GM23248 (cell line): ENCODE measurements at regions not wholly inside any gene's neighbourhood (a gene's known extent, or its start where the extent isn't known, plus 50 kb on each side); places are given as distances from the start of the nearest gene placed in this dataset.

ENCODE experiments used
- DNase-seq: peaks from one replicate; pipeline ENCODE4 v3.0.0-alpha.2; 2015
- H2AFZ ChIP-seq: fragments of 200-600 bp; sonication (generic); 2 replicates; pipeline ENCODE4 v1.6.1; 2016; ENCODE audit warnings: antibody characterized with exemption
- H3F3A ChIP-seq: fragments of 200-600 bp; sonication (generic); 2 replicates; pipeline ENCODE4 v1.6.1; 2016; ENCODE audit warnings: mild to moderate bottlenecking, antibody characterized with exemption, mixed run types; ENCODE audit not compliant: insufficient read depth
- H3K27ac ChIP-seq: fragments of 200-600 bp; sonication (generic); 2 replicates; pipeline ENCODE4 v1.5.1; 2016; ENCODE audit warnings: mild to moderate bottlenecking
- H3K27me3 ChIP-seq: fragments of 200-600 bp; sonication (generic); replicated peaks from 2 replicates; pipeline ENCODE4 v1.6.1; 2016; ENCODE audit warnings: mild to moderate bottlenecking; ENCODE audit not compliant: insufficient read depth
- H3K36me3 ChIP-seq: fragments of 200-600 bp; sonication (generic); 2 replicates; pipeline ENCODE4 v1.6.1; 2016; ENCODE audit warnings: low read depth, mild to moderate bottlenecking
- H3K4me1 ChIP-seq: fragments of 200-600 bp; sonication (generic); 2 replicates; pipeline ENCODE4 v1.6.1; 2016; ENCODE audit warnings: mild to moderate bottlenecking; ENCODE audit not compliant: insufficient read depth
- H3K4me2 ChIP-seq: fragments of 200-600 bp; sonication (generic); one replicate; pipeline ENCODE4 v1.6.1; 2016; ENCODE audit warnings: mild to moderate bottlenecking; ENCODE audit not compliant: unreplicated experiment
- H3K4me3 ChIP-seq: fragments of 200-600 bp; sonication (generic); 2 replicates; pipeline ENCODE4 v1.5.1; 2016; ENCODE audit warnings: mild to moderate bottlenecking
- H3K79me2 ChIP-seq: fragments of 200-600 bp; sonication (generic); 2 replicates; pipeline ENCODE4 v1.6.1; 2016; ENCODE audit warnings: mild to moderate bottlenecking; ENCODE audit not compliant: insufficient read depth
- H3K9ac ChIP-seq: fragments of 200-600 bp; sonication (generic); 2 replicates; pipeline ENCODE4 v1.6.1; 2016; ENCODE audit warnings: mild to moderate bottlenecking
- H3K9me2 ChIP-seq: fragments of 200-600 bp; sonication (generic); 2 replicates; pipeline ENCODE4 v1.6.1; 2016; ENCODE audit warnings: mixed run types, mild to moderate bottlenecking, moderate library complexity; ENCODE audit not compliant: insufficient read depth
- H3K9me3 ChIP-seq: fragments of 200-600 bp; sonication (generic); one replicate; pipeline ENCODE4 v1.6.1; 2017; ENCODE audit warnings: low read depth
- H4K20me1 ChIP-seq: fragments of 200-600 bp; sonication (generic); 2 replicates; pipeline ENCODE4 v1.6.0; 2016; ENCODE audit not compliant: insufficient read depth
- EZH2 ChIP-seq: fragments of 200-600 bp; sonication (generic); IDR thresholded peaks from 2 replicates; pipeline ENCODE4 v1.6.1; 2018; ENCODE audit warnings: antibody characterized with exemption, mild to moderate bottlenecking; ENCODE audit not compliant: insufficient read depth, poor library complexity, severe bottlenecking
- EZH2phosphoT487 ChIP-seq: fragments of 200-600 bp; sonication (generic); IDR thresholded peaks from 2 replicates; pipeline ENCODE4 v1.6.1; 2018; ENCODE audit warnings: antibody characterized with exemption, moderate library complexity, mild to moderate bottlenecking, low read depth; ENCODE audit not compliant: insufficient read depth
- WGBS, 2 experiments: methylation state at CpG; one replicate each; pipeline ENCODE4 v1.1.6; 2015 to 2017; ENCODE audit warnings: low lambda C conversion rate in 2 of 2, low coverage in 1 of 2; ENCODE audit errors: missing lambda C conversion rate in 2 of 2; 5-methylcytosine and 5-hydroxymethylcytosine counted together
- in situ Hi-C: fragments of 300-500 bp; cut with MboI; formaldehyde crosslinking; loops from 2 replicates; pipeline ENCODE4 v1.15.0; 2020

GRCh38 chrX:137413190-137413589 is 152.7 kb upstream of the ZIC3 start:
- TF ChIP-seq EZH2 (no peak), EZH2phosphoT487 (no peak)
- Histone ChIP-seq H3K4me1 (no peaks in the 10 kb centered on the region), H3K27me3 (no peaks in the 10 kb centered on the region), H3K4me2 (no peak overlapping the region), H3K36me3 (no peaks in the 10 kb centered on the region), H4K20me1 (no peaks in the 10 kb centered on the region), H2AFZ (no peak overlapping the region), H3K4me3 (no peak overlapping the region), H3K9ac (no peak overlapping the region), H3K79me2 (no peaks in the 10 kb centered on the region), H3K9me2 (no peaks in the 10 kb centered on the region), H3K9me3 (no peaks in the 10 kb centered on the region), H3K27ac (no peak overlapping the region), H3F3A (no peaks in the 10 kb centered on the region)
- DNase-seq: no peak
- 0 to 4% methylated on average over 3 of the region's 3 CpGs for WGBS, 2 experiments
- in situ Hi-C loops: no loop called here

- Histone ChIP-seq H3K27ac (no peak overlapping the region), H3K4me2 (no peak overlapping the region), H3K79me2 (no peaks in the 10 kb centered on the region), H3K27me3 (no peaks in the 10 kb centered on the region), H4K20me1 (no peaks in the 10 kb centered on the region), H3K4me3 (no peak overlapping the region), H2AFZ (no peak overlapping the region), H3K9ac (no peak overlapping the region), H3F3A (no peaks in the 10 kb centered on the region), H3K4me1 (no peaks in the 10 kb centered on the region), H3K9me2 (no peaks in the 10 kb centered on the region), H3K9me3 (no peaks in the 10 kb centered on the region), H3K36me3 (no peaks in the 10 kb centered on the region)
- WGBS, 2 experiments: 57 to 65% methylated on average over 12 to 21 of the region's 26 CpGs
- TF ChIP-seq EZH2phosphoT487 (no peak), EZH2 (no peak)
- no peak for DNase-seq
- in situ Hi-C loops: no loop called here
These were observed 160.3 kb upstream of the ZIC3 start for GRCh38 chrX:137405449-137406140.

GRCh38 chrX:137401092-137401491 is 164.8 kb upstream of the ZIC3 start:
- H3K79me2 ChIP-seq: no peaks in the 10 kb centered on the region
- H3F3A ChIP-seq: no peaks in the 10 kb centered on the region
- H3K9me3 ChIP-seq: no peaks in the 10 kb centered on the region
- 16 to 17% methylated on average over 4 of the region's 4 CpGs for WGBS, 2 experiments
- no peak overlapping the region for H3K27ac ChIP-seq
- H3K9ac ChIP-seq: no peak overlapping the region
- no peak for TF ChIP-seq EZH2
- no peak overlapping the region for H2AFZ ChIP-seq
- H3K27me3 ChIP-seq: no peaks in the 10 kb centered on the region
- in situ Hi-C loops: no loop called here
- no peaks in the 10 kb centered on the region for H4K20me1 ChIP-seq
- no peak for DNase-seq
- H3K4me1 ChIP-seq: no peaks in the 10 kb centered on the region
- no peaks in the 10 kb centered on the region for H3K36me3 ChIP-seq
- no peak overlapping the region for H3K4me2 ChIP-seq
- H3K4me3 ChIP-seq: no peak overlapping the region
- no peaks in the 10 kb centered on the region for H3K9me2 ChIP-seq

- no peaks in the 10 kb centered on the region for H3K4me1 ChIP-seq
These were observed 178.3 kb upstream of the ZIC3 start for GRCh38 chrX:137387646-137388045.

More at GRCh38 chrX:137387646-137388045, 178.3 kb upstream of the ZIC3 start:
- no peak overlapping the region for H3K4me2 ChIP-seq
- WGBS, 2 experiments: 0 to 5% methylated on average over 2 of the region's 2 CpGs
- no peak overlapping the region for H3K4me3 ChIP-seq
- H3K36me3 ChIP-seq: no peaks in the 10 kb centered on the region
- no peak overlapping the region for H2AFZ ChIP-seq
- no peak overlapping the region for H3K9ac ChIP-seq
- in situ Hi-C loops: no loop called here
- H3F3A ChIP-seq: no peaks in the 10 kb centered on the region
- H3K79me2 ChIP-seq: no peaks in the 10 kb centered on the region
- H4K20me1 ChIP-seq: no peaks in the 10 kb centered on the region
- DNase-seq: no peak
- TF ChIP-seq EZH2: no peak
- no peaks in the 10 kb centered on the region for H3K27me3 ChIP-seq
- no peaks in the 10 kb centered on the region for H3K9me2 ChIP-seq
- no peak overlapping the region for H3K27ac ChIP-seq
- no peaks in the 10 kb centered on the region for H3K9me3 ChIP-seq
